PC-3 (cell line): ENCODE measurements at regions not wholly inside any gene's neighbourhood (a gene's known extent, or its start where the extent isn't known, plus 50 kb on each side); places are given as distances from the start of the nearest gene placed in this dataset.

Source experiments
- EZH2phosphoT487 ChIP-seq: fragments of 300-600 bp; sonication (generic); IDR thresholded peaks from 2 replicates; pipeline ENCODE4 v1.6.1; 2018; ENCODE audit warnings: mild to moderate bottlenecking, antibody characterized with exemption, low read length, borderline replicate concordance
- TF ChIP-seq, protein P1 (sequence below): fragments of 300-600 bp; sonication (generic); conservative IDR thresholded peaks from 2 replicates; pipeline ENCODE4 v1.5.1; 2017; ENCODE audit warnings: antibody characterized with exemption, low read depth, mild to moderate bottlenecking, low read length

DNA sequence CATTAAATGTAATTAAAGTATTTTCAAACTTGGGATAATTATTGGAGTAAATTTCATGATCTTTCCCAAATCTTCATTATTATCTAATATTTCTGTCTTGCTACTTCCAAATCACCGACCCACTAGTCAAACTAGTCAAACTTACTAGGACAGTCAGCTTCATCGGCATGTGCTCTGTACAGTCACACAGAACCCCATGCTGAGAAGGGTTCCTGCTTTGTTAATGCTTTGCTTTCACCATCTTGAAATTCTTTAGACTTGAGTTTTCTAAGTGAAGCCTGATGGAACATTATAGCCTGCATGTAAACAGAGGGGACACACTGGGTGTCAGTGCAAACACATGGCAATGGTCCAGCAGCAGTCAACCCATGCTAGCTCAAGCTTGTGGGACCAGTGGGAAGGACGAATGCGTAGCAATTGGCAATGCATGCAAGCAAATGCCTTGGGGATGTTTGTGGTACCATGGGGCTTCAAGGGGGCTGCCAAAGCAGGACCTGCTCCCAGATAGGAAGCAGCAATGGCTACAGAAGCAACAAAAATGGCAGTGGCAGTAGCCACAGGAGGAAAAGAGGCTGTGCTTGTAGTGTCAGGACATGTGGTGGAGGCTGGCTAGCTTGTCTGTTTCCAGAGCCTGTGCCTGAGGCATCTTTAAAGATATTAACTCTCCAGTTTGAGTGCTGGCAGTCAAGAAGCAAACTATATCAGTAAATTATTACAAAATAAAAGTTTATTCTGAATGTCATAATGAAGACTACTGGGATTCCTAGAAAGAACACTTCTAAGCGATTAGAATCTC lies 441.1 kb upstream of the SEMA3D start:
- no peak for TF ChIP-seq EZH2phosphoT487
- TF ChIP-seq, protein P1, sequence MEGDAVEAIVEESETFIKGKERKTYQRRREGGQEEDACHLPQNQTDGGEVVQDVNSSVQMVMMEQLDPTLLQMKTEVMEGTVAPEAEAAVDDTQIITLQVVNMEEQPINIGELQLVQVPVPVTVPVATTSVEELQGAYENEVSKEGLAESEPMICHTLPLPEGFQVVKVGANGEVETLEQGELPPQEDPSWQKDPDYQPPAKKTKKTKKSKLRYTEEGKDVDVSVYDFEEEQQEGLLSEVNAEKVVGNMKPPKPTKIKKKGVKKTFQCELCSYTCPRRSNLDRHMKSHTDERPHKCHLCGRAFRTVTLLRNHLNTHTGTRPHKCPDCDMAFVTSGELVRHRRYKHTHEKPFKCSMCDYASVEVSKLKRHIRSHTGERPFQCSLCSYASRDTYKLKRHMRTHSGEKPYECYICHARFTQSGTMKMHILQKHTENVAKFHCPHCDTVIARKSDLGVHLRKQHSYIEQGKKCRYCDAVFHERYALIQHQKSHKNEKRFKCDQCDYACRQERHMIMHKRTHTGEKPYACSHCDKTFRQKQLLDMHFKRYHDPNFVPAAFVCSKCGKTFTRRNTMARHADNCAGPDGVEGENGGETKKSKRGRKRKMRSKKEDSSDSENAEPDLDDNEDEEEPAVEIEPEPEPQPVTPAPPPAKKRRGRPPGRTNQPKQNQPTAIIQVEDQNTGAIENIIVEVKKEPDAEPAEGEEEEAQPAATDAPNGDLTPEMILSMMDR: no peak
